ENCODE measurements at regions not wholly inside any gene's neighbourhood (a gene's known extent, or its start where the extent isn't known, plus 50 kb on each side); places are given as distances from the start of the nearest gene placed in this dataset.
A peak's percentile ranks its signal among the peaks of the same experiment; 100 is the strongest.

DNA sequence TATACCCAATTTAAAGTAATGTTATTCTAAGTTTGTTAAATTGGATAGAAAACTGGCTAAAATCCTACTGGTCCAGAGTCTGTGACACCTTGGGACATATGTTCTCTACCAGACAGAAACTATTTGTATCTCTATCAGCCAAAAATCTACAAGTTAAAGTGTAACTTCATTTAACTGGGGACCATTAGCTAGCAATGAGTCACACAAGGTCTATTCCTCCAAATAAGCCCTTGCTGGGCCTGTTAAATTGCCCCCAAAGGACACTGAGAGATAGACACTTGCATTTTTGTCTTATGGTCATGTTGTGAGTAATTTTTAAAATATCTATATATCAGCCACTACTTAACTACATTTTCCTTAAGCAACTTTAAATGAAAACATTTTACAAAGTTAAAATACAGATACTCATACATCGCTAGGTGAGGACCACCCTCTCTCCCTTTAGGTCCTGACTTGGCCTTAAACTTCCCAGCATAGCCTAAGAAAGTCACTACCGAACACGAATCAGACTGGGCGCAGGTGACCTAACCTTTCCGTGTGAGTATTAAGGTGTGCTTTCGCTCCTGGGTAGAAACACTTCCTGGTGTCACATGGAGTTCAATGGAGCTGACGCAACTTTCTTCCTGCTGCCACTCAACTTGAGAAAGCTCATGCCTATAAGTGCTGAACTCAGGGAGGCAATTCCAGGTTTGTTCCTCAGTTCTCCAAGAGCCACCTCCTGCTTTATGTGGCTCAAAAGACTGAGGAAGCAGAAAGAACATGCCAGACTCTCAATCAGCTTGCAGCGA, 249.1 kb downstream of the DIRAS2 start:
- DNase-seq: peak in 1 of 3 donors; percentile 3
- no peak for ATAC-seq (ENCODE audit: insufficient read depth, low FRiP score)
- Histone ChIP-seq H3K4me1 (ENCODE audit: control insufficient read depth in 5 of 5, insufficient read depth in 5 of 5, low read length in 5 of 5) (no peaks in the 10 kb centered on the region), H3K9me3 (ENCODE audit: control insufficient read depth in 4 of 4, insufficient read depth in 3 of 4, low read length in 3 of 4) (no peaks in the 10 kb centered on the region), H3K27ac (ENCODE audit: low read depth in 1 of 2, low read length in 1 of 2) (no peak overlapping the region), H3K4me3 (no peak overlapping the region), H3K36me3 (ENCODE audit: control insufficient read depth in 4 of 4, insufficient read depth in 4 of 4, low read length in 4 of 4) (no peaks in the 10 kb centered on the region), H3K27me3 (ENCODE audit: control insufficient read depth in 3 of 3, insufficient read depth in 3 of 3, low read length in 2 of 3) (no peaks in the 10 kb centered on the region), H3K9ac (ENCODE audit: insufficient read depth in 1 of 2, low read length in 2 of 2) (no peak overlapping the region)
- 82 to 93% methylated on average over 8 of the region's 8 CpGs for WGBS, 2 donors
- TF ChIP-seq, protein P1, sequence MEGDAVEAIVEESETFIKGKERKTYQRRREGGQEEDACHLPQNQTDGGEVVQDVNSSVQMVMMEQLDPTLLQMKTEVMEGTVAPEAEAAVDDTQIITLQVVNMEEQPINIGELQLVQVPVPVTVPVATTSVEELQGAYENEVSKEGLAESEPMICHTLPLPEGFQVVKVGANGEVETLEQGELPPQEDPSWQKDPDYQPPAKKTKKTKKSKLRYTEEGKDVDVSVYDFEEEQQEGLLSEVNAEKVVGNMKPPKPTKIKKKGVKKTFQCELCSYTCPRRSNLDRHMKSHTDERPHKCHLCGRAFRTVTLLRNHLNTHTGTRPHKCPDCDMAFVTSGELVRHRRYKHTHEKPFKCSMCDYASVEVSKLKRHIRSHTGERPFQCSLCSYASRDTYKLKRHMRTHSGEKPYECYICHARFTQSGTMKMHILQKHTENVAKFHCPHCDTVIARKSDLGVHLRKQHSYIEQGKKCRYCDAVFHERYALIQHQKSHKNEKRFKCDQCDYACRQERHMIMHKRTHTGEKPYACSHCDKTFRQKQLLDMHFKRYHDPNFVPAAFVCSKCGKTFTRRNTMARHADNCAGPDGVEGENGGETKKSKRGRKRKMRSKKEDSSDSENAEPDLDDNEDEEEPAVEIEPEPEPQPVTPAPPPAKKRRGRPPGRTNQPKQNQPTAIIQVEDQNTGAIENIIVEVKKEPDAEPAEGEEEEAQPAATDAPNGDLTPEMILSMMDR (IDR thresholded peaks at IDR 0.05; ENCODE audit: control extremely low read depth, extremely low read depth): no peak

DNA sequence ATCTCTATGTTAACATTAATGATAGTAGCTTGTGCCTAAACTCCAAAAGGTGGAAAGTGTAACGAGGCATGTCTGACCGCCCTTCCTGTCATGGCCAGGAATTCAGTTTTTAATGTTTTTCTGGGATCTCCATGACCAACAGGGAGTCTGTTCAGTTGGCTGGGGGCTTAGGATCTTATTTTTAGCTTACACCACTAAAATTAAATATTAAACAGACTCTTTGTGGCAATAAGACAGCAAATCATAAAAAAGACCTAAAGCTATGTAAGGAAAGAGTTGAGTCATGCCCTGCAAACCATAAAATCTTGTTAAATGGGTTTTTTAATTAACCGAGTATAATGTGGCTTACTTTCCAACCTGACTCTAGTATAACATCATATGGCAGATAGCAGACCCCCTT, 247.8 kb downstream of the DIRAS2 start:
- DNase-seq: no peak
- TF ChIP-seq, protein P1 (IDR thresholded peaks at IDR 0.05; ENCODE audit: control extremely low read depth, extremely low read depth): no peak
- ATAC-seq (ENCODE audit: insufficient read depth, low FRiP score): no peak
- H3K36me3 ChIP-seq (ENCODE audit: control insufficient read depth in 4 of 4, insufficient read depth in 4 of 4, low read length in 4 of 4): no peaks in the 10 kb centered on the region
- H3K27ac ChIP-seq (ENCODE audit: low read depth in 1 of 2, low read length in 1 of 2): no peak overlapping the region
- no peak overlapping the region for H3K4me3 ChIP-seq
- H3K4me1 ChIP-seq (ENCODE audit: control insufficient read depth in 5 of 5, insufficient read depth in 5 of 5, low read length in 5 of 5): no peaks in the 10 kb centered on the region
- H3K9me3 ChIP-seq (ENCODE audit: control insufficient read depth in 4 of 4, insufficient read depth in 3 of 4, low read length in 3 of 4): no peaks in the 10 kb centered on the region
- H3K27me3 ChIP-seq (ENCODE audit: control insufficient read depth in 3 of 3, insufficient read depth in 3 of 3, low read length in 2 of 3): no peaks in the 10 kb centered on the region
- 79 to 91% methylated on average over 3 of the region's 3 CpGs for WGBS, 2 donors
- H3K9ac ChIP-seq (ENCODE audit: insufficient read depth in 1 of 2, low read length in 2 of 2): no peak overlapping the region

DNA sequence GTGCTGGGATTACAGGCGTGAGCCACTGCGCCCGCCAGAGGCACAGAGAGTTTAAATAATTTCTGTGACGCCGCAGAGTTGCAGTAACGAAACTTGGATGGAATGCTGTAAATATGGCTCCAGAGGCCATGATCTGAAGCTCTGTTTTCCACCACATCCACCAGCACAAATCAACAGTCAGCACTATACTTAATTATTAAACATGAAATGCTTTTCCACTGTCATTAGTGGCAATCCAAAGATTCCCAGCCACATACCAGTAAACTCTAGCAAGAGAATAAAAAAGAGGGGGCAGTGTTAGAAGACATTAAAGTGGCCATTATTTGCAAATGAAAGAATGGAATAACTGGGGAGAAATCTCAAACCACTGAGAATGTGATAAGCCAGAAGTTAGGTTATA, 242.5 kb downstream of the DIRAS2 start:
- TF ChIP-seq, protein P1 (IDR thresholded peaks at IDR 0.05; ENCODE audit: control extremely low read depth, extremely low read depth): no peak
- DNase-seq: no peak
- H3K27me3 ChIP-seq (ENCODE audit: control insufficient read depth in 3 of 3, insufficient read depth in 3 of 3, low read length in 2 of 3): no peaks in the 10 kb centered on the region
- H3K27ac ChIP-seq (ENCODE audit: low read depth in 1 of 2, low read length in 1 of 2): no peak overlapping the region
- no peak overlapping the region for H3K9ac ChIP-seq (ENCODE audit: insufficient read depth in 1 of 2, low read length in 2 of 2)
- no peak overlapping the region for H3K4me3 ChIP-seq
- H3K4me1 ChIP-seq (ENCODE audit: control insufficient read depth in 5 of 5, insufficient read depth in 5 of 5, low read length in 5 of 5): no peaks in the 10 kb centered on the region
- no peak for ATAC-seq (ENCODE audit: insufficient read depth, low FRiP score)
- no peaks in the 10 kb centered on the region for H3K36me3 ChIP-seq (ENCODE audit: control insufficient read depth in 4 of 4, insufficient read depth in 4 of 4, low read length in 4 of 4)
- 92 to 94% methylated on average over 6 of the region's 6 CpGs for WGBS, 2 donors
- H3K9me3 ChIP-seq (ENCODE audit: control insufficient read depth in 4 of 4, insufficient read depth in 3 of 4, low read length in 3 of 4): no peaks in the 10 kb centered on the region

DNA sequence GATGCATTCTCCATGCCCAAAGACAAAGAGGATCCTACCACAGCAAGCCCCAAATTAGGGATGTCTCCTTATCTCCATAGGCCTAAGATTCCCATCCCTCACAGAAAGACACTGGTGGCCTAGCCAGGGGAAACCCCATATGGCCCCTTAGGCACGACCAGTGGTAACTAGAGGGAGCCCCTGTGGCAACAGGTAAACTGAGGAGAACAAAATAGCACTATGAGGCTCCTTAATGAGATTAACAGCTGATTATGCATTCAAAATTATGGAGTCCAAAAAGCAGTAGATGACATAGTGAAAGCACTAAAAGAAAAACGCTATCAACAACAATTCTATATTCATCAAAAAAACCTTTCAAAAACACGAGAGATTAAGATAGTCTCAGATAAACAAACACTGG, 234.0 kb downstream of the DIRAS2 start:
- ATAC-seq (ENCODE audit: insufficient read depth, low FRiP score): no peak
- WGBS, 2 donors: 81 to 89% methylated on average over 3 of the region's 3 CpGs
- TF ChIP-seq, protein P1 (IDR thresholded peaks at IDR 0.05; ENCODE audit: control extremely low read depth, extremely low read depth): no peak

More for the DNA sequence above, 234.0 kb downstream of the DIRAS2 start:
- Histone ChIP-seq H3K9me3 (ENCODE audit: control insufficient read depth in 4 of 4, insufficient read depth in 3 of 4, low read length in 3 of 4) (peaks cover 0 to 5% (median 1%) of the 10 kb centered on the region in 4 donors), H3K9ac (ENCODE audit: insufficient read depth in 1 of 2, low read length in 2 of 2) (no peak overlapping the region), H3K4me3 (no peak overlapping the region), H3K36me3 (ENCODE audit: control insufficient read depth in 4 of 4, insufficient read depth in 4 of 4, low read length in 4 of 4) (no peaks in the 10 kb centered on the region), H3K27me3 (ENCODE audit: control insufficient read depth in 3 of 3, insufficient read depth in 3 of 3, low read length in 2 of 3) (no peaks in the 10 kb centered on the region), H3K27ac (ENCODE audit: low read depth in 1 of 2, low read length in 1 of 2) (no peak overlapping the region), H3K4me1 (ENCODE audit: control insufficient read depth in 5 of 5, insufficient read depth in 5 of 5, low read length in 5 of 5) (no peaks in the 10 kb centered on the region)
- no peak for DNase-seq
